IPS DF 6.9 (cell line): ENCODE measurements at regions not wholly inside any gene's neighbourhood (a gene's known extent, or its start where the extent isn't known, plus 50 kb on each side); places are given as distances from the start of the nearest gene placed in this dataset.

ENCODE experiments used
- DNase-seq: peaks from one replicate; pipeline ENCODE4 v3.0.0-alpha.2; 2013; ENCODE audit warnings: low read depth, low spot score
- H3K27ac ChIP-seq: one replicate; pipeline ENCODE4 v1.5.1; 2013; ENCODE audit warnings: low read length, control low read depth
- H3K27me3 ChIP-seq: 2 replicates; pipeline ENCODE4 v1.6.1; 2013; ENCODE audit warnings: mild to moderate bottlenecking, low read length; ENCODE audit not compliant: control insufficient read depth, insufficient read depth
- H3K36me3 ChIP-seq: 2 replicates; pipeline ENCODE4 v1.6.1; 2013; ENCODE audit warnings: low read length; ENCODE audit not compliant: control insufficient read depth, insufficient read depth
- H3K4me1 ChIP-seq: 2 replicates; pipeline ENCODE4 v1.6.1; 2013; ENCODE audit warnings: low read length; ENCODE audit not compliant: control insufficient read depth, insufficient read depth
- H3K4me3 ChIP-seq: 2 replicates; pipeline ENCODE4 v1.5.1; 2013; ENCODE audit warnings: mild to moderate bottlenecking, low read length
- H3K9me3 ChIP-seq: 2 replicates; pipeline ENCODE4 v1.6.1; 2013; ENCODE audit warnings: low read length, inconsistent platforms; ENCODE audit not compliant: control insufficient read depth, insufficient read depth
- WGBS: extraction: QIAGEN DNeasy Blood & Tissue Kit; methylation state at CpG from one replicate; pipeline ENCODE4 v1.1.7; 2013; ENCODE audit warnings: mixed read lengths, missing lambda C conversion rate; ENCODE audit not compliant: insufficient read length, insufficient coverage; 5-methylcytosine and 5-hydroxymethylcytosine counted together

GRCh38 chr4:114173968-114174367 lies 194.5 kb upstream of the ARSJ start:
- H3K36me3 ChIP-seq = no peaks in the 10 kb centered on the region
- H3K27ac ChIP-seq = no peak overlapping the region
- H3K4me1 ChIP-seq = no peaks in the 10 kb centered on the region
- DNase-seq = no peak
- no CpG with 5 or more reads among the region's 3 CpGs for WGBS
- no peak overlapping the region for H3K4me3 ChIP-seq
- H3K9me3 ChIP-seq = no peaks in the 10 kb centered on the region
- no peaks in the 10 kb centered on the region for H3K27me3 ChIP-seq

GRCh38 chr4:114177628-114178027 lies 198.2 kb upstream of the ARSJ start:
- H3K27ac ChIP-seq = no peak overlapping the region
- H3K4me3 ChIP-seq = no peak overlapping the region
- H3K4me1 ChIP-seq = no peaks in the 10 kb centered on the region
- no peaks in the 10 kb centered on the region for H3K36me3 ChIP-seq
- H3K27me3 ChIP-seq = no peaks in the 10 kb centered on the region
- no peaks in the 10 kb centered on the region for H3K9me3 ChIP-seq
- WGBS = no CpG with 5 or more reads among the region's 2 CpGs
- DNase-seq = no peak

GRCh38 chr4:114178392-114178791 lies 198.9 kb upstream of the ARSJ start:
- Histone ChIP-seq H3K27me3 (no peaks in the 10 kb centered on the region), H3K4me1 (no peaks in the 10 kb centered on the region), H3K4me3 (no peak overlapping the region), H3K27ac (no peak overlapping the region), H3K36me3 (no peaks in the 10 kb centered on the region), H3K9me3 (no peaks in the 10 kb centered on the region)
- DNase-seq = no peak
- no CpG with 5 or more reads among the region's 1 CpG for WGBS

- Histone ChIP-seq H3K27me3 (no peaks in the 10 kb centered on the region), H3K27ac (no peak overlapping the region), H3K4me3 (no peak overlapping the region), H3K9me3 (no peaks in the 10 kb centered on the region), H3K4me1 (no peaks in the 10 kb centered on the region), H3K36me3 (no peaks in the 10 kb centered on the region)
- peak; percentile 57 for DNase-seq
- WGBS = no CpG with 5 or more reads among the region's 6 CpGs
Measured at GRCh38 chr4:114180481-114180880, 201.0 kb upstream of the ARSJ start.

GRCh38 chr4:114184901-114185300 lies 205.5 kb upstream of the ARSJ start:
- no CpG with 5 or more reads among the region's 3 CpGs for WGBS
- Histone ChIP-seq H3K9me3 (no peaks in the 10 kb centered on the region), H3K27me3 (no peaks in the 10 kb centered on the region), H3K4me3 (no peak overlapping the region), H3K27ac (no peak overlapping the region), H3K36me3 (no peaks in the 10 kb centered on the region), H3K4me1 (no peaks in the 10 kb centered on the region)
- no peak for DNase-seq

GRCh38 chr4:114187592-114187991 lies 208.1 kb upstream of the ARSJ start:
- H3K27me3 ChIP-seq = no peaks in the 10 kb centered on the region
- no peak overlapping the region for H3K27ac ChIP-seq
- H3K4me3 ChIP-seq = no peak overlapping the region
- no peaks in the 10 kb centered on the region for H3K4me1 ChIP-seq
- H3K36me3 ChIP-seq = no peaks in the 10 kb centered on the region
- H3K9me3 ChIP-seq = no peaks in the 10 kb centered on the region
- no peak for DNase-seq

GRCh38 chr4:114191496-114191895 lies 212.0 kb upstream of the ARSJ start:
- no peak overlapping the region for H3K4me3 ChIP-seq
- H3K36me3 ChIP-seq = no peaks in the 10 kb centered on the region
- no peak overlapping the region for H3K27ac ChIP-seq
- H3K4me1 ChIP-seq = no peaks in the 10 kb centered on the region; the same call in 1 of the 2 replicates
- DNase-seq = no peak
- no peaks in the 10 kb centered on the region for H3K9me3 ChIP-seq
- no peaks in the 10 kb centered on the region for H3K27me3 ChIP-seq
- WGBS = no CpG with 5 or more reads among the region's 1 CpG

- H3K36me3 ChIP-seq = no peaks in the 10 kb centered on the region
- no peaks in the 10 kb centered on the region for H3K9me3 ChIP-seq
- no peak overlapping the region for H3K4me3 ChIP-seq
- no peaks in the 10 kb centered on the region; the same call in 1 of the 2 replicates for H3K4me1 ChIP-seq
- H3K27me3 ChIP-seq = no peaks in the 10 kb centered on the region
- WGBS = no CpG with 5 or more reads among the region's 2 CpGs
- H3K27ac ChIP-seq = no peak overlapping the region
- no peak for DNase-seq
Measured at GRCh38 chr4:114192854-114193253, 213.4 kb upstream of the ARSJ start.

GRCh38 chr4:114193624-114194399 lies 214.4 kb upstream of the ARSJ start:
- Histone ChIP-seq H3K27me3 (no peaks in the 10 kb centered on the region), H3K4me1 (no peaks in the 10 kb centered on the region; the same call in 1 of the 2 replicates), H3K4me3 (no peak overlapping the region), H3K27ac (no peak overlapping the region), H3K36me3 (no peaks in the 10 kb centered on the region), H3K9me3 (no peaks in the 10 kb centered on the region)
- no CpG with 5 or more reads among the region's 5 CpGs for WGBS
- DNase-seq = no peak

- no peak for DNase-seq
- no peak overlapping the region for H3K27ac ChIP-seq
- H3K9me3 ChIP-seq = no peaks in the 10 kb centered on the region
- no peaks in the 10 kb centered on the region for H3K27me3 ChIP-seq
- no peaks in the 10 kb centered on the region for H3K36me3 ChIP-seq
- no peak overlapping the region for H3K4me3 ChIP-seq
- no peaks in the 10 kb centered on the region; the same call in 1 of the 2 replicates for H3K4me1 ChIP-seq
- no CpG with 5 or more reads among the region's 2 CpGs for WGBS
Measured at GRCh38 chr4:114196606-114197005, 217.2 kb upstream of the ARSJ start.

- Histone ChIP-seq H3K27ac (no peak overlapping the region), H3K4me3 (no peak overlapping the region), H3K36me3 (no peaks in the 10 kb centered on the region), H3K27me3 (no peaks in the 10 kb centered on the region), H3K9me3 (no peaks in the 10 kb centered on the region), H3K4me1 (no peaks in the 10 kb centered on the region)
- no peak for DNase-seq
- no CpG with 5 or more reads among the region's 3 CpGs for WGBS
Measured at GRCh38 chr4:114200026-114200425, 220.6 kb upstream of the ARSJ start.
